HG03108 (cell line): ENCODE measurements at regions not wholly inside any gene's neighbourhood (a gene's known extent, or its start where the extent isn't known, plus 50 kb on each side); places are given as distances from the start of the nearest gene placed in this dataset.

Experiments
- ATAC-seq: cut with Tn5 transposase; IDR thresholded peaks from one replicate; pipeline ENCODE4 v1.9.1; 2021; ENCODE audit warnings: moderate library complexity; ENCODE audit not compliant: unreplicated experiment

- ATAC-seq = no peak
Measured at GRCh38 chr10:128631801-128632241, 505.6 kb upstream of the MKI67 start.

DNA sequence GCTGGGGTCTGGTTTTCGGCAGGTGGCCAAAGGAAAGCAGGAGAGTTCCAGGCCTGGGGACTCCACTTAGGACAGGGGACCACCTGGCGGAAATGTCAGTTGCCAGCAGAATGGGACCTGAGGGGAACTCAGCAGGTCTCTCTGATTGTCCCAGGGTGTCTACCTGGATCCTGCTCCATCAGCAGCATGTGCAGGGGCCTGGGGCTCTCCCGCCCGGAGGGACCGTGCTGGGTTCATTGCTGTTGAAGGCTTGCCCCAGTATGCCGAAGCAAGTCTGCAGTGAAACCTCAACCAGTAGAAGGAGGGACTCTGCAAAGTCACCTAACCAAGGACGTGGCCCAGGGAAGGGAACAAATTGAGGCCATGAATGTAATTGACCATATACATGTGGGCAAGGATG lies 506.5 kb upstream of the MKI67 start:
- ATAC-seq = no peak

GRCh38 chr10:128633864-128634540 lies 507.8 kb upstream of the MKI67 start:
- no peak for ATAC-seq

- ATAC-seq = no peak
Measured at GRCh38 chr10:128642023-128642422, 515.8 kb upstream of the MKI67 start.

GRCh38 chr10:128642502-128642901 lies 516.3 kb upstream of the MKI67 start:
- ATAC-seq = no peak

- ATAC-seq = no peak
Measured at GRCh38 chr10:128643658-128644057, 517.4 kb upstream of the MKI67 start.

DNA sequence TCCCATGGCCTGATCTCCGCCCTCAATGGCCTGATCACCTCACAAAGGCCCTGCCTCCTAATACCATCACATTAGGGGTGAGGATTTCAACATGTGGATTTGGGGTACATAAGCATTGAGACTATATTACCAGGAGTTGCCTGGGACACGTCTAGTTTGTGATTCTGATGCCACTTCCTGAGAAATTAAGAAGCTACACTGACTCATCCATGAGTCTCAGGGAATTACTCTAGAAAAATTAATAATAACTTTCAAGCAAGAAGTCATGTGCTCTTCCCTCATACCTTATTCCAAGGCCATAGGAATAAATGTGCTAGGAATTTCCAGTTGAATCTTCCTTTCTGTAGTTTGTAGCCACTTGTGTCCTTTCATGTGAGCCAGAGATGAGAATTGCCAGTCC lies 519.3 kb upstream of the MKI67 start:
- no peak for ATAC-seq

- no peak for ATAC-seq
Measured at GRCh38 chr10:128646956-128647355, 520.7 kb upstream of the MKI67 start.

- no peak for ATAC-seq
Measured at GRCh38 chr10:128657548-128657947, 531.3 kb upstream of the MKI67 start.

- no peak for ATAC-seq
Measured at GRCh38 chr10:128660726-128661125, 534.5 kb upstream of the MKI67 start.

DNA sequence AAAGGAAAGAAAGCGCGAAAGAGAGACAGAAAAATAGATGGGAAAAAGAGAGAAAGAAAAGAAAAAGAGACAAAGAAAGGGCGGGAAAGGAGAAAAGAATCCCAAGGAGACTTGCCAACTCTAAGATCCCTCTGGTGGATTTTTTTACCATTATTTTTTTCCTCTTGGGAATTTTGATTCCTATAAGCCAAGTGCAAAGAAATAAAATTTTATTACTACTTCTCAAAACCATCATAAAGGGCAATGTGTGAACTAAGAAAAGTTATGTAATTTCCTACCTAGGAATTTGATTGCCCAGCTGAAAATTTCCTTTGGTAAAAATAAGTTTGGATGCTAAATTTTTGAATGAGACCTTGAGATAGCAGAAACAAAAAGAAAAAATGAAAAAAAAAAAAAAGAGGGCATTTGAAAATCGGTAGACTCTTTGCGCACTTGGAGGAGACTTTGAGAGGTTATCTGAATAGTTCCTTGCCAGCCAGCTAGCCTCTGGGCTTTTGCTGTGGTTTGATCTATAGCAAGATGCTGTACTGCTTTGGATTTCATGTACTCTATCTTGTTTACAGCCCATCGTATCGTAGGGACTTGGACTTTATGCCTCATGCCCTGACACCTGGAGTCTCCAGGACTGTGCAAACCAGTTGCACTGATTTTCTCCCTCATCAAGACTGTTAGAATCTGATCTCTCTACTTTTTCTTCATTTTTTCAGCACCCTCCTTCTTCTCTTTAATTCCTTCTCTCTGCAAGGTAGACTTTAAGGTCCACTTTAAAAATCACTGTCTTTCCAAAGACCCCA lies 535.4 kb upstream of the MKI67 start:
- ATAC-seq = no peak

GRCh38 chr10:128662520-128662919 lies 536.3 kb upstream of the MKI67 start:
- ATAC-seq = no peak

DNA sequence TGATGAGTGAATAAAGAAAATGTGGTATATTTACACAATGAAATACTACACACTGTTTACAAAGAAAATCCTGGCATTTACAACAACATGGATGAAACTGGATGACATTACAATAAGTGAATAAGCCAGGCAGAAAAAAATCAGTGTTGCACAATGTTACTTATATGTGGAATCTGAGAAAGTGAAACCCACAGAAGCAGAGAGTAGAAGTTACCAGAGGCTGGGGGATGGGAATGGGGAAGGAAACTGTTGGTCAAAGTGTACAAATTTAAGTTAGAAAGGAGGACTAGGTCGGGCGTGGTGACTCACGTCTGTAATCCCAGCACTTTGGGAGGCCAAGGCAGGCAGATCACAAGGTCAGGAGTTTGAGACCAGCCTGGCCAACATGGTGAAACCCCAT lies 538.5 kb upstream of the MKI67 start:
- ATAC-seq = no peak

DNA sequence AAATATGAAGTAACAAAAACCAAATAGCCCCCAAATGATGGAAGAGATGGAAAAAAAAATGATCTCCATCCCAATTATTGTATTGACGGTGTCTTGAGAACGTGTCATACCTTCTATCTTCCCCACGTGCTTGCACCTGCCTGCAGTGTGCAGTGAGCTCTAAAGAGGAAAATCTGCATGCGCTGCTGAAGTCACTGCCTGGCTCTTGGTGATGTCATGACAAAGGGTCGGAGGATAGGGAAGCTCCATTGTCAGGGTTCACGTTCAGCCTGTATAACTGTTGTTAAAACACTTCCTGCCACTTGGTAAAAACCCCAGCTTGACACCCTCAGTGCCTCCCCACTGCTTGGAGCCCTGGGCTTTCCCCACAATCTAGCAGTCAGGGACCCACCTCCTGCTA lies 549.2 kb upstream of the MKI67 start:
- no peak for ATAC-seq

- ATAC-seq = no peak
Measured at GRCh38 chr10:128680116-128680515, 553.9 kb upstream of the MKI67 start.

DNA sequence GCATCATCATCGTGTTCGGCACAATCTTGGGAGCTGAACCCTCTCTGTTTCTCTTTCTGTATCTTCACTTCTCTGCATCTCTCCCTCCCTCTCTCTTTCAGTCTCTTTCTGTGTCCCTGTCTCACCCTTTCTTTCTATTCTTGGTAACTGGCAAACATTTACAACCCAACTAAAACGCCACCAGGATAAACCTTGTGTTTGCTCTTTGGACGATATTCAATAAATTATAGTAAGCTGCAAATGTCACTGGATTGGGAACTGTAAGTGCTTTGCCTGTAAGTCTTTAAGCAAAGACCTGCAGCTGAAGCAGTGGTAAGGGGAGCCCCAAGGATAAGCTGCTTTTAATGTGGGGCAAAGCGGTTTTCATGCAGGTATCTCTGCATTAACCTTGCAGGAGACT lies 558.0 kb upstream of the MKI67 start:
- no peak for ATAC-seq

GRCh38 chr10:128686630-128687278 lies 560.5 kb upstream of the MKI67 start:
- no peak for ATAC-seq

GRCh38 chr10:128687408-128687807 lies 561.2 kb upstream of the MKI67 start:
- no peak for ATAC-seq

- no peak for ATAC-seq
Measured at GRCh38 chr10:128687927-128688549, 561.8 kb upstream of the MKI67 start.

DNA sequence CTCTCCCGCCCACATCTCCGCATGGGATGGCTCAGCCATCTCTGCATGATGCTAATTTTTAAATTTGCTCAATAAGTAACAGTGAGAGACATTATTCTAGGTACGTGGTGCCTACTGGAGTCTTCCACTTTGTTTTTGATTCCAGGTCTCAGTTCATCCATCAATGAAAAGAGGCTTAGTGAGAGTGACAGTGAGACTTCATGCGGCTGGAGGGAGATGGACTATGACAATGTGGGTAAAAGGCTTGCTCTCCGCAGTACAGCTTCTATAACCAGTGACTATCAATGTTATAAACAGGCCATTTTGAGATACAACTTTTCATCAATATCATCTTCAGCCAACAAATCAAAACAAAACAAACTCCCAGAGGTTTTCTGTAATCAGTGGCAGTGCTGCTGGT lies 563.4 kb upstream of the MKI67 start:
- no peak for ATAC-seq

- ATAC-seq = no peak
Measured at GRCh38 chr10:128693493-128694131, 567.4 kb upstream of the MKI67 start.
